Ramos (cell line): ENCODE measurements at regions not wholly inside any gene's neighbourhood (a gene's known extent, or its start where the extent isn't known, plus 50 kb on each side); places are given as distances from the start of the nearest gene placed in this dataset.
"Not testable (repeated sequence)": the region's sequence is repeated elsewhere in the genome, so short reads cannot be mapped to it uniquely, and the experiment has no call there.

Experiments
- in situ Hi-C: fragments of 300-500 bp; cut with MboI; formaldehyde crosslinking; loops from one replicate; pipeline ENCODE4 v1.14.3; 2022; ENCODE audit warnings: low sequenced_read_pairs; ENCODE audit not compliant: unreplicated experiment

DNA sequence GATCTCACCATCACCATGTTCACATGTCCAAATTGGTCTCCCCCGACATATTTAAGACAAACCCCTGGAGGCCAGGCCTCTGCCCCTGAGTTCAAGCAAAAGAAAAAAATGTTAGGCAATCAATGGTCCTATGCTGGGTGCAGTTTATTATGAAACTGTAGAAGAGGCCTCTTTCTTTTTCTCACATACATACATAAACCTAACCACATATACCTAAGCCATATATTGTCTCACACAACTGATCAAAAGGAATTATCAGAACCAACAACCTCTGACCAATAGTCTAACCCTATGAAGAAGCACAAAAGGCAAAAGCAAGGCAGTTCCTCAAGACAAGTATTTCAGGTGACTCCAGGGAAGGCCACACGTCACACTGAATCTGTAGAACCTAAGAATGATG lies 49.9 kb downstream of the ILRUN start:
- in situ Hi-C loops: no loop called here

DNA sequence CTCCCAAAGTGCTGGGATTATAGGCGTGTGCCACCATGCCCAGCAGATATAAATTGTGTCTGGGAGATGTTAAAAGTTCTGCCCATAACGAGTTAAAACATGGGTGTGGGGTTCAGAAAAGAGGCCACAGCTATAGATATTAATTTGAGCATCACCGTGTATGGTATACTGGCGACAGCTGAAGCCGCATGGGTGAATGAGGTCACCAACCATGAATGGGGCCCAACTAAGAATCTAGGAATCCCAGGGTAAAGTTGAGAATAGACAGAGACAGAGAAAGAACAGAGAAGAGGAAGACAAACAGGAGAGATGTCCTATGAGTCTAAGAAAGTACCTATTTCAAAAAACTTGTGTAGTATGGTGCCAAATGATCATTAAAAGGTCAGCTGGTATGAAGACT lies 50.9 kb downstream of the ILRUN start:
- in situ Hi-C loops: no loop called here

DNA sequence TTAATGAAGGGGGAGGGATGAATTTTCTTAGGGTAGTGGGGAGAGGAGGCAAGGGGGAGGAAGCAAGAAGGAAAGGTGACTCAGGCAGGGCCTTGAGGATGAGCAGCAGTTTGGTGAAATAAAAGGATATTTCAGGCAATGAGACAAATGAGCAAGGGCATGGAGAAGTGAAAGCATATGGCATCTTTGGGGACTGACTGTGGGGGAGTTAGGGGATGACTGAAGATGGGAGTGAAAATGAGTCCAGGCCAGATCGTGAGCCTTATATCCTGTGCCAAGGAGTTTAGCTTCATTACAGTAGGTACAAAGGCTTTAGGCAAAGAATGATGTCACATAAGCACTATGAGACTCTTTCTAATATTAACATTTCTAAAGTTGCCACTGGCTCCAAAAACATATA lies 51.9 kb downstream of the ILRUN start:
- in situ Hi-C loops: no loop called here

DNA sequence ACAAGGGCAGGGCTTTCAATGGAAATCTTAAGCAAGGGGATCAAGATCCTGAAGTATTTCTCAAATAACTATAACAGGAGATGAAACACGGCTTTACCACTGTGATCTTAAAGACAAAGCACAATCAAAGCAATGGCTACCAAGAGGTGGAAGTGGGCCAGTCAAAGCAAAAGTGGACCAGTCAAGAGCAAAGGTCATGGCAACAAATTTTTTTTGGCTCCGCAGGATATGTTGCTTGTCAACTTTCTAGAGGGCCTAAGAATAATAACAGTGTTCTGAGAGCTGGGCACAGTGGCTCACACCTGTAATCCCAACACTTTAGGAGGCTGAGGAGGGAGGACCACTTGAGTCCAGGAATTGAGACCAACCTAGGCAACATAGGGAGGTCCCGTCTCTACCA lies 54.1 kb downstream of the ILRUN start:
- in situ Hi-C loops: no loop called here

DNA sequence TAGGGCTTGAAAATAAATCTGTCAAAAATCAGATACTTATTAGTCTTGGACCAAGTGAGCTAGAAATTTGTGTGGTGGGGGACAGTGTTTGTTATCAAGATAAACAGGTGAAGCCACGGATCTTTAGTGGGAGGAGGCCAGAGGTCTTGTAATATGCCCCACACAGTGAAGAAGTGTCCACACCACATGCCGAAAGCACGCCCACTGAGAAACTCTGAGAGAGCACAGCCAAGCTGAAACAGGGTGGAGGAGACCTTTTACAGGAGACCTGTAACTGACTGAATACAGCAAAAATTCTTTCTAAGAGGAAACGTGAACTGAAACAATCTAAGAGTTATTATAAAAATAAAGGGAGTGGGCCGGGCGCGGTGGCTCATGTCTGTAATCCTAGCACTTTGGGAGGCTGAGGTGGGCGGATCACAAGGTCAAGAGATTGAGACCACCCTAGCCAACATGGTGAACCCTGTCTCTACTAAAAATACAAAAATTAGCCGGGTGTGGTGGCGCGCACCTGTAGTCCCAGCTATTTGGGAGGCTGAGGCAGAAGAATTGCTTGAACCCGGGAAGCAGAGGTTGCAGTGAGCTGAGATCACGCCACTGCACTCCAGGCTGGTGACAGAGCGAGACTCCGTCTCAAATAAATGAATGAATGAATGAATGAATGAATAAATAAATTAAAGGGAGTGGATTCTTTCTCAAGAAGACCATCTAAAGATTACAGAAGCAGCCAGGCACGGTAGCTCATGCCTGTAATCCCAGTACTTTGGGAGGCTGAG lies 56.3 kb downstream of the ILRUN start:
- in situ Hi-C loops: not testable (repeated sequence)

DNA sequence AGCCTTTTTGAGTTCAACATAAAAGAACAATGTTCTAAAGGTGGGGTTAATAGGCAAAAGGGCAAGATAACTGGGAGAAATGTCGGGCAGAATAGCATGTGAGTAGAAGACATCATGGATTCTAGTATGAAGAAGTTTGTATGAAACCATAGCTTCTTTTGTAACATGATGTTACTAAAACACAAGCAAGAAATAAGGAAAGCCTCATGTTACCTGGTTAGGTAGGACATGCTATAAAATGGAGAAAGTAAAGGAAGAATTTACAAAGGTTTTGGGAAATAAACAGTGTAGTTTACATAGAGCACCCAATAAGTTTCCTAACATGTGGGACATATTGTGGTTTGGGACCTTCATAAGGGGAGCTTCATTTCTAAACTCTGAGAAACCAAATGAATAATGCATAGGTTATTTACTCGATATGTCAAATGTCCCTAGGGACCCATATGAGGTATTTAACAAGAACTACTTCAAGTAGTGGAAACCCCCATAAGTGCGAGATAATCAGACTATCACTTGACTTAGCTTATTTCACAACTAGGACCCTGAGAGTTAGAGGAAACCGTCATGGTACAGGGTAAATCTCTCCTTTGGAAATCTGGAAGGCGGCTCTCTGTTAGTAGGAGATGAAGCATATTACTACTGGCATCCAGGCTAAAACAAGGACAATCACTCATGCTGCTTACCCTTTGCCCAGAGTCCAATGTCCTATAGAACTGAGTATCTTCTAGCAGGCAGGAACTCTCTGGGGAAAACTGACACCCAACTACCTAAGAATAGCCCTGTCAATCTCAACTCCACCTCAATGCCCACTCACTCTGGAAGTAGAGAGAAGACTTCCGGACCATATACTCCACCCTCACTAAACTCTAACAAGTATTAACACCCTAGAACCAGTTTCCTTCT lies 57.5 kb downstream of the ILRUN start:
- in situ Hi-C loops: no loop called here

DNA sequence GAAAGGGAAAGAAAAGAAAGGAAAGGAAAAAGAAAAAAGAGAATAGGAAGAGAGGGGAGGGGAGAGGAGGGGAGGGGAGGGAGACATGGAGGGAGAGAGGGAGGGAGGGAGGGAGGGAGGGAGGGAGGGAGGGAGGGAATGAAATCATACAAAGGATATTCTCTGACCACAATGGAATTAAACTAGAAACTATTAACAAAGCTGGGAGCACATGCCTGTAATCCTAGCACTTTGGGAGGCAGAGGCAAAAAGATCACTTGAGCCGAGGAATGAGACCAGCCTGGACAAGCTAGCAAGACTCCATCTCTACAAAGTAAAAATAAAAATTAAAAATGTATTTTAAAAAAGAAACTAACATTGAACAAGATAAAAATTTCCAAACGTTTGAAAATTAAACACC lies 62.8 kb downstream of the ILRUN start:
- in situ Hi-C loops: no loop called here

DNA sequence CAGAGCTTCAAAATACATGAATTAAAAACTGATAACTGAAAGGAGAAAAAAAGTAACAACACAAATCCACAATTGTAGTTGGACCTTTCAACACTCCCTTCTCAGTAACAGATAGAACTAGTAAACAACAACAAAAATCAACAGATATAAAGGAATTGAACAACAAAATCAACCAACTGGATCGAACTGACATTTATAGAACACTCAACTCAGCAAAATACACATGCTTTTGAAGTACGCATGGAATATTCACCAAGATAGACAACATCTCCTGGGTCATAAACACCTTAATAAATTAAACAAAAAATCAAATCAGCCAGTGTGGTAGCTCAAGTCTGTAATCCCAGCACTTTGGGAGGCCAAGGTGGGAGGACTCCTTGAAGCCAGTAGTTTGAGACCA lies 63.3 kb downstream of the ILRUN start:
- in situ Hi-C loops: no loop called here

DNA sequence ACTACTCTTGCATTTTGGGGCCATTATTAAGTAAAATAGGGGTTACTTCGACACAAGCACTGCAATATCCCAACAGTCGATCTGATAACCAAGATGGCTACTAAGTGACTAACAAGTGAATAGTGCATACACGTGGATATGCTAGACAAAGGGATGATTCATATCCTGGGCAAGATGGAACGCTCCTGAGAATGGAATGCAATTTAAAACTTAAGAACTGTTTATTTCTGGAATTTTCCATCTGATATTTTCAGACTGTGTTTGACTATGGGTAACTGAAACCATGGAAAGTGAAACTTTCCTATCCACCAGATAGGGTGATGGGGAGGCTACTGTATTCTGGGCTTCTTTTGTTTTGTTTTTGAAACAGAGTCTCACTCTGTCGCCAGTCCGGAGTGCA lies 66.5 kb downstream of the ILRUN start:
- in situ Hi-C loops: no loop called here

DNA sequence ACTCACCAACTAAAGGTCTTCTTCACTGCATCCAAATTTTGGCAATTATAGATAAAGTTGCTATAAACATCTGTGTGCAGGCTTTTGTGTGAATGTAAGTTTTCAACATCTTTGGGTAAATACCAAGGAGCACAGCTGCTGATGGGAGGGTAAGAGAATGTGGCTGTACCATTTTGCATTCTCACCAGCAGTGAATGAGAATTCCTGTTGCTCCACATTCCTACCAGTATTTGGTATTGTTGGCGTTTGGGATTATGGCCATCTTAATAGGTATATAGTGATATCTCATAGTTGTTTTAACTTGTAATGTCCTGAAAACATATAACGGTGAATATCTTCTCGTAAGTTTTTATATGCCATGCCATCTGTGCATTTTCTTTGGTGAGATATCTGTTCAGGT lies 69.3 kb downstream of the ILRUN start:
- in situ Hi-C loops: no loop called here

DNA sequence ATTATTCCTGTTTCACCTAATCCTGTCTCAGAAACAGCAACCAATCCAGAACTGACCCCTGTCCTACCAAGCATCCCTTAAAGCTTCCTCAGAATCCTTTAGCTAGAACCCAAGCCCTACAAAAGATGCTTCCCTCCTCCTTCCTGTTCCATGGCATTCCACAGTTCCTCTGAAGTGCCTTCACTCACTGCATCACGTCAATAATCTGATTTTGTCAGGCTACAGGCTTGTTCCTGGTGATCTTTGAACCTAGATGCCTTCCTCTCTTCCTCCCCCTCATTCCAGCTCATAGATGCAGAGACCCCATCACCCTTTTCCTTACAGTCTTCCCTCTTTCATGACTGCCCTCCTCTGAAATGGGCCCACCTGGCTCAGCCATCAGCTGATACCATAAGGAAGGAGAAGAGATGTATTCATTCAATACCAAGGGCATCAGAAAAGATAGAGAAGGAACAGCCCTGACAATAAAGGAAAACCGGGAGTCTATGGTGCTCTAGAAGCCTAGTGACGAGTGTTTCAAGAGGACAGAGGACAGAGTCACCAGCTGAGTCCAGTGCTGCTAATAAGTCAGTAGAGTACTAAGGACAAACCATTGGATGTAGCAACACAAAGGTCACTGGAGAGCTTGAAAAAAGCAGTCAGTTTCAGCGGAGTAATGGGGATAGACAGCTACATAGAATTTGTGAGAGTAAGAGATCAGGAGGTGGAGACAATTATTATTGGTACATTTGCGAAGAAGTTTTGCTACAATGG lies 62.5 kb upstream of the SPDEF start:
- in situ Hi-C loops: loop anchor here (10.0 kb wide), 1 partner anchor 154 kb away; the partner anchor contains the start of gene PACSIN1

DNA sequence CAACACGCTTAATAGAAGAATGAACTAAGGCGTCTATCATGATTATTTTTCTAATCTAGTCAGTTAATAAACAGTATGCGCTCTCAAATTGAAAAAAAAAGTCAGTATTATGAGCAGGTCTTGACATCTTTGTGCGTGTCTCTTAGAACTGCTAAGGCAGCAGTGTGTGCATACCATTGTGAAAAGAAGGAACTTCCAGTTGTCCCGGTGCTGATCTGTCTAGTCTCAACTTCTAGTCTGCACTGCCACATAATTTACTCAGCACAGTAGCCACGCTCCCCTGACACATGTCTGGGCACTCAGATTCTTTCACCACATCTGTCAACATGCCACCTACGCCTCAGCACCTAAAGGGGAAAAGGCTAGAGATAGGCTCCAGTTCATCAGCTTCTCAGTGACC lies 61.1 kb upstream of the SPDEF start:
- in situ Hi-C loops: loop anchor here (10.0 kb wide), 1 partner anchor 152 kb away; the partner anchor contains the start of gene PACSIN1

DNA sequence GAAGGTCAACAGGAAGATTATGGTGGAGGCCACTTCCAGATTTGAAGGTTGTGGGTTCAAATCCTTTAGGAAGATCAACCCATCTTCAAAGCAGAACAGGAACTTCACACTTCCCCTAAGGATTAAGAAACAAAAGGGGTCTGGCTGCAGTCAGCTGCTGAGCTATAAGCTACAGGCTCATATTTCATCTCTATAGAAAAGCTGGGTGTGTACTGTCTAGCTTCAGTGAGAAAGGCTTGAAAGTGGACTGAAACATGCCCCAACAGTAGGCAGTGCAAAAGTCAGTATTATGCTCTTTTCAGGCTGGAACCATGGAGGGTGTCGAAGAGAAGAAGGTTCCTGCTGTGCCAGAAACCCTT lies 60.1 kb upstream of the SPDEF start:
- in situ Hi-C loops: loop anchor here (10.0 kb wide), 1 partner anchor 151 kb away; the partner anchor contains the start of gene PACSIN1

DNA sequence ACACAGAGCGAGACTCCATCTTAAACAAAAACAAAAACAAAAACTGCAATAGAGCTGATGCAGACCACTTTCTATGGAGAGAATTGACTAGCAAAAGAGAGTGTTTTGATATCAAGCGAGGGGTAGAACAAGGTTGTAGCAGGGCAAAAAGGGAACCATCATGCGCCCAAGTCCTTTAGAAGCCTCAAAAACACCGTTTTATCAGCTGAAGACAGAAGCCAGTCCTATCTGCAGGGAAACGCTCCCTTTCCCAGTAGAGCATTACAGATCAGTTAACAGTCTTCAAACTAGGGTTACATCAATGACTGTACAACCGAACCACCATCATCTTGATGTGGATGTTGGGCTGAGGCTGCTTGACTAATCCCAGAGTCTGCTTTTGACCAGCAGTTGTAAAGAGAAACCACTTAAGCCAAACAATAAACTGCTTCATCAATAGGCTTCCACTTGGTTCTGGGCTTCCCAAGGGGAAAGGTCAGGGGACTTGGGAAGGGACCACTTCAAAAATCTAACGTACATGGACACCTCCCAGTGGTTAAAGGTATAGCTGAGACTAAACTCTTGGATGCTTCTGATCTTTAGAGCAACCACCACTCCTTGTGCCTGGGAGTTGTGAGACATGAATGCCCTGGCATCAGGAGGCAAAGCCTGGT lies 59.6 kb upstream of the SPDEF start:
- in situ Hi-C loops: loop anchor here (10.0 kb wide), 1 partner anchor 151 kb away; the partner anchor contains the start of gene PACSIN1

DNA sequence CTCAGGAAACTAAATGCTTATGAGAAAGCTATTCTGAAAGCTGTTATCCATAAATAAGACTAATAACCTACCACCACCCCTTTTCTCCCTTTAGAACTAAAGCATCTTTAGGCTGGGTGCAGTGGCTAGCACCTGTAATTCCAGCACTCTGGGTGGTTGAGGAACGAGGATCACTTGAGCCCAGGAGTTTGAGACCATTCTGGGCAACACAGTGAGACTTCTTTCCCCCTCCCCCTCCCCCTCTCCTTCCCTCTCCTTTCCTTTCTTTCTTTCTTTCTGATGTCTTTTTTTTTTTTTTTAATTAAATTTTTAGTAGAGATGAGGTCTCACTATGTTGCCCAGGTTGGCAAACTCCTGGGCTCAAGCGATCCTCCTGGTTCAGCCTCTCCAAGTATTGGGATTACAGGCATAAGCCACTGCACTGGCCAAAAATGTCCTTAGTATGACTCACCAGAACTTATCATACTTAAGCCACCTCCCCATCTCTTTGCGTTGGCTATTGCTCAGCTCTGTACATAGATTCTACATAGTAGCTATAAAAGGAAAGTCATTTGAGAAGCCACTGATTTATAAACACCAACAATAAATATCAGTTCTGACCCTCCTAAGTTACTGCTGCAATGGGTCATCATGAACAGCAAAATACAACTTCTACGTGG lies 54.8 kb upstream of the SPDEF start:
- in situ Hi-C loops: loop anchor here (10.0 kb wide), 1 partner anchor 146 kb away; the partner anchor contains the start of gene PACSIN1

DNA sequence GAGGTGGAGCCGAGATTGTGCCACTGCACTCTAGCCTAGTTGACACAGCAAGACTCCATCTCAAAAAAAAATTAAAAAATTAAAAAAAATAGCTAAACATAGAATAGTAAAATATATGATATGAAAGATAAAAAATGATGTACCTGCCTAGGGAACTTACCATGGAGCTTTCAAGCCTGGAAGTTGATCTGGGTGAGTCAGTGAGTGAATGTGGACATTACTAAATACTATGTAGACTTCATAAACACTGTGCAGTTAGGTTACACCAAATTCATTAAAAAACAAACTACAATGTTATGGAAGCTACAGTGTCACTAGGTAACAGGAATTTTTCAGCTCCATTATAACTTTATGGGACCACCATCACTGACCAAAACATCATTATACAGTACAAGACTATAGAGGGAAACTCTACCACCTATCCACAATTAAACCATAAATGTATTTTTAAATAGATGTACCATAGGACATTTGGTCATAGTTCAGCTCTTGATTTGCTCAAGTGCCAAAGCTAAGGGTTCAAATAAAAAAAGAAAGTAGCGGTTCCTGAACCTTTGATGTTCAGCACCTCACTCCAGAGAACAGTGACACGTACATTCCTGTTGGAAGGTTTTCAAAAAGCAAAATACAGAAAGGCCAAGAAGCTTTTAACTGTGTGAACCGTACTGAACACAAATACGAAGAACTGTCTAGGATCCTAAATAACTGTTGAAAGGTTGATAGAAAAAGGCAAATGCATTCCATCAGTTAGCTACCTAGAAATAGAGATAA lies 52.4 kb upstream of the SPDEF start:
- in situ Hi-C loops: no loop called here

DNA sequence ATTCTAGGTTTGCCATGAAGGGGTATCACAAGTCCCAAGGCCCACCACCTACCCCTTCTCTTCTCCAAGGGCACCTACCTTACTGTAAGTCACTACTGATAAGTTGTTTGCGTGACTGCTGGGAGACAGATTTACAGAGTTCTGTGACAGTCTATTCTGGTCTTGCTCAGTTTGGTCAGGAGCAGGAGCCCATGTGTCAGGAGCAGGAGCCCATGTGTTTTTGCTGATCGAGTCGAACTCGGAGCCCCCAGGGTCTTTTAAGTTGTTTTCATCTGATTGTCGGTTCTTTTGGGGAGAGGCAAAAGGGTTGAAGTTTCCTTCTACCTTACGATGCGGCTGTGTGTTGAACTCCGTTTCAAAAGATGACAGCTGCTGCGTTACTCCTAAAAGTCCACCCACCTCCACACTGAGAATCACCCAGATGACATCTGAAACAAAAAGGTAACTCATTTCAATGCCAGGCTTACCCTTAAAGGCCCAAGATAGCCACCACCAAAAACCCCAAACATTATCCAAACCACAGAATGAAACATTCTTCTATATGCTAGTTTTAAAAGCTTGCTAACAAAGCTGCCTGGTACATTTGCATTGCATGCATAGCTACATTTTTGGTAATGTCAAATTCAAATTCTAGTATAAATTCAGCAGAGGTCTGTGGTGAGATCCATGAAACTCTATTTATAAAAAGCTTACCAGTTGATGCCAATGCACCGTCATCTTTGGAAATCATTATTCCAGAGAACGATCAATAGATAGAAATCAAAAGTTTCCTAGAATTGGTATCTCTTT lies 50.5 kb upstream of the SPDEF start:
- in situ Hi-C loops: no loop called here
